G401 (cell line): ENCODE measurements at regions not wholly inside any gene's neighbourhood (a gene's known extent, or its start where the extent isn't known, plus 50 kb on each side); places are given as distances from the start of the nearest gene placed in this dataset.
"Not testable (repeated sequence)": the region's sequence is repeated elsewhere in the genome, so short reads cannot be mapped to it uniquely, and the experiment has no call there.

Experiments used
- DNase-seq: peaks from one replicate; pipeline ENCODE4 v3.0.0-alpha.2; 2015; ENCODE audit warnings: low spot score
- in situ Hi-C: cut with HindIII; loops from 2 replicates; pipeline ENCODE4 v1.10.0; 2016; ENCODE audit warnings: low sequenced_read_pairs, mixed read lengths

DNA sequence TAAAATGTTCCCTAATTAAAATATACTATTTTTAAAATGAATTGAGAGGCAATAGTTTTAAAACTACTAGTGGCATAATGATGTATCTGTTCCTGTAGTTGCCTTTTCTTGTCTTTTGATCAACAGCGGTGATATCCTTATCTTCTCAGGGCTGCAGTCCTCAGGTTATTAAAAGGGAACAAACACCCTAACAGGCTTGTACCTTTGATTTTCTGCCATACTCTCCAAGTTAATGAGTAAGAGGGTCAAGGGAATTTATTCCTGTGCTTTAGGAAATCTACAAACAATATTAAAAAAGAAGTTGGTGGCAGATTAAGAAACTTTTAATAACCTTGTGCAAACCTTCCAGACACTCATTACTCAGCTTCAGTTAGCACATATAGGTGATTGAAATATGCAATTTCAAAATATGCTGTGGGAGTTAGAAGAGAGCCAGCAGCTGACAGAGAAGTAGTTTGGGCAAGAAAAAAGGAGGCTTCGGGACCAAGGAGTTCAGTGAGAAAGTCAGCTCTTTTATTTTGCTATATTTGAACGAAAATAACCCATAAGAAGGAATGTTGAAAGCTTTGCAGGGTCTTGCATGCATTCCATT, 81.0 kb upstream of the TLE4 start:
- in situ Hi-C loops = no loop called here
- no peak for DNase-seq

DNA sequence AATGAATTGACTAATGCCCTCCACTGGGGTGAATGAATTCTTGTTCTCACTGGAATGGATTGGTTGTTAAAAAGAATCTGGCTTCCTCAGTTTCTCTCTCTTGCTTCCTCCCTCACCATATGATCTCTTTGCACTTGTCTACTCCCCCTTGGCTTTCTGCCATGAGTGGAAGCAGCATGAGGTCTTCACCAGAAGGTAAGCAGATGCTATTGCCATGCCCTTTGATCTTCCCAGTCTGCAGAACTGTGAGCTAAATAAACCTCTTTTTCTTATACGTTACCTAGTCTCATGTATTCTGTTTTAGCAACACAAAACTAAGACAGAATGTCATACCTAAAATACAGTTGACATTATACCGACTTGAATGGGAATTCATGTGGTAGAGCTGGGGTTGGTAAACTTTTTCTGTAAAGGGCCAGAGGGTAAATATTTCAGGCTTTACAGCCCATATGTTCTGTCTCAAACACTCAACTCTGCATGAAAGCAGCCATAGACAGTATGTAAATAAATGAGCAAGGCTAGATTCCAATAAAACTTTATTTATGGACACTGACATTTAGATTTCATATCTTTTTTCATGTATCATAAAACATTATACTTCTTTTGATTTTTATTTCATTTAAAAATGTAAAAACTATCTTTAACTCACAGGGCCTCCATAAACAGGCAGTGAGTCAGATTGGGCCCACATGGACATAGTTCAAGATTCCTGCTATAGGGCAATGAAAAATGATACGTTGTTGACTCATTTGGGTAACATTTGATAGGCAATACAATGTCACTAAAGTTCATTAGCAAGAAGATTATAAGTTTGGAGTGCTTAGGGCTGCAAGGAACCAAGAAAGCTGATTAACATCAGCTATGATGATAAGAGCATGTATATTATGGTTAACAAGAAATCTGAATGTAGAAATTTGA, 79.4 kb upstream of the TLE4 start:
- in situ Hi-C loops = no loop called here
- DNase-seq = no peak

DNA sequence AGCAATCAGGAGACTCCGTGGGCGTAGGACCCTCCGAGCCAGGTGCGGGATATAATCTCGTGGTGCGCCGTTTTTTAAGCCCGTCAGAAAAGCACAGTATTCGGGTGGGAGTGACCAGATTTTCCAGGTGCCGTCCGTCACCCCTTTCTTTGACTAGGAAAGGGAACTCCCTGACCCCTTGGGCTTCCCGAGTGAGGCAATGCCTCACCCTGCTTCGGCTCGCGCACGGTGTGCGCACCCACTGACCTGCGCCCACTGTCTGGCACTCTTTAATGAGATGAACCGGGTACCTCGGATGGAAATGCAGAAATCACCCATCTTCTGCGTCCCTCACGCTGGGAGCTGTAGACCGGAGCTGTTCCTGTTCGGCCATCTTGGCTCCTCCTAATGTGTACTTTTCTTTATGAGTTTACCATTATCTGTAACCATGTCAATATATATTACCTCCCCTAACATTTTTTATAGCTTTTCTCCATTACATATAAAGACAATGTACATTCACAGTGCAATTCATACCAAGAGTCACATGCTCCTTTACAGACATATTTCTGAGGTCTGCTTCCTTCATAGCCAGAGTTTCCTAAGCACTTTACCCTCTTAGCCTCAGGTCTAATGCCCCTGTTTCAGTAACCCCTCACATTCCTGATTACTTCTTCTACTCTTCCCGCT, 71.4 kb upstream of the TLE4 start:
- DNase-seq, in situ Hi-C loops: not testable (repeated sequence)

DNA sequence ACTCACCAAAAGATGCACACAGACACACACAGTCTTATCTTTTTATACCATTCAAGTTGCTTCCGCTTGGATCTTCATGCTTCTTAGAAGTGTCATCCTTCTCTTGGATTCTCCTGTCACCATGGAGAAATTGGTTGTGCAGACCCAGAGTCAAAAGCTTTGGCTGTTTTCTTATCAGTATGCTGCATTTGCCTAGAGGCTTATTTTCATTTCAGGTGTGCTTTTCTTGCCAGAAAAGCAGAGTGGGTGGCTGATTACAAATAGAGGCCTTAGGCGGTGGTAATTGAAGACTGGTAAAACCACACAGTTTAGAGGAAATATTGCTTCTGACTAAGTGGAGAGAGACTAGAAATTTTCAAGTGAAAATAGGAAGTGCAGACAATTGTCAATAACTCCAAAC, 70.2 kb upstream of the TLE4 start:
- in situ Hi-C loops = no loop called here
- DNase-seq = no peak

DNA sequence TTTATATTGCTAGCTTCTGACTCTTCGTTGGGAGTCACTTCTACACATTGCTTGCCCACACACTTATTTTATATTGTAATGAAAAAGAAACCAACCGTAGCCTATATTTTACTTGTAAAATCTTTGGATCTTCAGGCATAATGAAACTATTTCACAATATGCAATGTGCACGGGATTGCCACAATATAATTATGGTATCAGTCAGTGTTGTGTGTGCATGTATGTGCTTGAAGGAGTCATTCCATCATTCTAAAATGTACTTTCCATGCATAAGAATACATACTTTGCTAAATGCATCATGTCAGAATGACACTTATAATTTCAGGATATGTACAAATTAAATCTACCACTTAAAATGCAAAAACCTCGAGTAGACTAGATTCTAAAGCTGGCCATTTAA, 64.0 kb upstream of the TLE4 start:
- in situ Hi-C loops = no loop called here

DNA sequence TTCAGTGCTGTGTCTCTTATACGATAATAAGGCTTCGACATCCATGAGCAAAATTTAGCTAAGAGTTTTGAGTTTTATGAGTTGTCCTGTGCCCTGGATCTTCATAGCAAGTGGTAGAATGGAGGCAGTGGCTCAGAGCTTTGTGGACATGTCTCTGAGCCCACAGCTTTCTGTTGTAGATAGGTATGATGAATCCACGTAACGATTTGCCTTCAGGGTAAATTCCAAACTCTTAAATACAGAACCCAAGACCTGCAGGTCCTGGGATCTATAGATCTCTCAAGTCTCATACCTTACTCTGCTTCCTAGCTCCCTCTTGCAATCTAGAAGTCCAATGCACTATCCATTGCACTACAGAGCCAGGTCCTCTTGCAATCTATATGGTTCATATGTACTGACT, 59.5 kb upstream of the TLE4 start:
- no peak for DNase-seq
- in situ Hi-C loops = no loop called here

More for the DNA sequence above, 64.0 kb upstream of the TLE4 start:
- no peak for DNase-seq
